AG09319 (cell line): ENCODE measurements at regions not wholly inside any gene's neighbourhood (a gene's known extent, or its start where the extent isn't known, plus 50 kb on each side); places are given as distances from the start of the nearest gene placed in this dataset.

Experiments used
- DNase-seq: peaks from one replicate; pipeline ENCODE4 v3.0.0-alpha.2; 2010; ENCODE audit warnings: low read depth; ENCODE audit errors: extremely low read depth
- CTCF ChIP-seq: IDR thresholded peaks from 2 replicates; pipeline ENCODE4 v1.5.1; 2011; ENCODE audit warnings: low read depth, mild to moderate bottlenecking, inconsistent platforms, low read length, moderate library complexity

GRCh38 chr9:108213511-108213910 lies 642.3 kb downstream of the ACTL7B start:
- TF ChIP-seq CTCF = no peak
- DNase-seq = no peak

GRCh38 chr9:108212184-108212583 lies 643.6 kb downstream of the ACTL7B start:
- no peak for TF ChIP-seq CTCF
- no peak for DNase-seq

- no peak for DNase-seq
- TF ChIP-seq CTCF = no peak
Measured at GRCh38 chr9:108211411-108211955, 644.3 kb downstream of the ACTL7B start.

- no peak for DNase-seq
Measured at GRCh38 chr9:108209132-108209685, 646.6 kb downstream of the ACTL7B start.

GRCh38 chr9:108207561-108208165 lies 648.1 kb downstream of the ACTL7B start:
- DNase-seq = peak; percentile 80
- no peak for TF ChIP-seq CTCF

More at GRCh38 chr9:108209132-108209685, 646.6 kb downstream of the ACTL7B start:
- no peak for TF ChIP-seq CTCF

GRCh38 chr9:108205276-108205675 lies 650.5 kb downstream of the ACTL7B start:
- DNase-seq = no peak
- TF ChIP-seq CTCF = no peak

- no peak for DNase-seq
- no peak for TF ChIP-seq CTCF
Measured at GRCh38 chr9:108197899-108198298, 657.9 kb downstream of the ACTL7B start.
